Ovary (tissue), 7 donors: ENCODE measurements at regions not wholly inside any gene's neighbourhood (a gene's known extent, or its start where the extent isn't known, plus 50 kb on each side); places are given as distances from the start of the nearest gene placed in this dataset.

ENCODE experiments used
- DNase-seq, 5 donors: peaks; one replicate each; pipeline ENCODE4 v3.0.0-alpha.2; 2019 to 2020
- H3K27ac ChIP-seq, 2 donors: fragments of 200-600 bp; one replicate each; pipeline versions ENCODE4 v1.5.1 to v1.8.0; 2019 to 2022
- H3K27me3 ChIP-seq: fragments of 200-600 bp; one replicate; pipeline ENCODE4 v1.8.0; 2022
- H3K36me3 ChIP-seq: fragments of 200-600 bp; sonication (generic); one replicate; pipeline ENCODE4 v1.5.1; 2019
- H3K4me1 ChIP-seq: one replicate; pipeline ENCODE4 v1.8.1; 2013; ENCODE audit warnings: mild to moderate bottlenecking, moderate library complexity; ENCODE audit not compliant: insufficient read depth
- H3K4me3 ChIP-seq: fragments of 200-600 bp; sonication (generic); one replicate; pipeline ENCODE4 v1.5.1; 2017
- H3K9me3 ChIP-seq, 2 donors: fragments of 200-600 bp in 1 of 2; sonication (generic) in 1 of 2; one replicate each; pipeline versions ENCODE4 v1.5.1 to v1.8.1; 2013 to 2019; ENCODE audit warnings: mild to moderate bottlenecking in 1 of 2, moderate library complexity in 1 of 2
- CTCF ChIP-seq, 3 donors: fragments of 450-650 bp in 2 of 3; fragments of 200-600 bp in 1 of 3; IDR thresholded peaks; one replicate each; pipeline versions ENCODE4 v1.5.1 to v1.8.0; 2016 to 2022; ENCODE audit warnings: antibody characterized with exemption in 3 of 3, mild to moderate bottlenecking in 1 of 3
- EP300 ChIP-seq: sonication (generic); formaldehyde crosslinking; IDR thresholded peaks from one replicate; pipeline ENCODE4 v1.6.1; 2017; ENCODE audit warnings: antibody characterized with exemption
- POLR2A ChIP-seq: fragments of 450-650 bp; IDR thresholded peaks from one replicate; pipeline ENCODE4 v1.6.1; 2017; ENCODE audit warnings: antibody characterized with exemption, mild to moderate bottlenecking, moderate library complexity
- WGBS, 3 donors: extraction: QIAGEN DNeasy Blood & Tissue Kit in 1 of 3; methylation state at CpG; one replicate each; pipeline versions ENCODE4 v1.1.5 to v1.1.7; 2013 to 2017; 5-methylcytosine and 5-hydroxymethylcytosine counted together
- intact Hi-C, 4 donors: fragments of 100-400 bp; cut with DNase I; formaldehyde crosslinking; loops; one replicate each; pipeline versions ENCODE4 v1.11.0 to v1.15.1; 2022 to 2023
- donor health status: DM: no; HTN: no; CAD: no; lungs with moderate emphysema.
- donor health status: DM: no; HTN: no; CAD: no.
- donor health status: Bipolar disorder and iron deficiency.
- donor health status: DM: no; HTN: no; CAD: no.
- donor health status: DM: yes; HTN: yes; CAD: no.

- Histone ChIP-seq H3K4me1 (no peaks in the 10 kb centered on the region), H3K4me3 (no peak overlapping the region), H3K9me3 (no peaks in the 10 kb centered on the region), H3K27me3 (no peaks in the 10 kb centered on the region), H3K36me3 (no peaks in the 10 kb centered on the region), H3K27ac (no peak overlapping the region)
- no peak for TF ChIP-seq POLR2A
- no peak for TF ChIP-seq EP300
- TF ChIP-seq CTCF (IDR thresholded peaks at IDR 0.05), result no peak
- WGBS, 3 donors, result 38 to 58% (median 45%) methylated on average over 14 to 15 of the region's 15 CpGs
- intact Hi-C loops, result no loop called here
- DNase-seq, result no peak
These were observed 55.5 kb downstream of the ADRA2C start for GRCh38 chr4:3821580-3822229.

- TF ChIP-seq EP300 (no peak), POLR2A (no peak)
- intact Hi-C loops, result no loop called here
- 19 to 30% (median 19%) methylated on average over 22 of the region's 22 CpGs for WGBS, 3 donors
- Histone ChIP-seq H3K4me1 (peaks cover under 1% of the 10 kb centered on the region), H3K27ac (no peak overlapping the region), H3K4me3 (no peak overlapping the region), H3K27me3 (no peaks in the 10 kb centered on the region), H3K9me3 (no peaks in the 10 kb centered on the region), H3K36me3 (no peaks in the 10 kb centered on the region)
- DNase-seq, result no peak
These were observed 56.2 kb downstream of the ADRA2C start for GRCh38 chr4:3822230-3822947.

- TF ChIP-seq EP300 (no peak), POLR2A (no peak), CTCF (IDR thresholded peaks at IDR 0.05) (no peak)
- Histone ChIP-seq H3K36me3 (no peaks in the 10 kb centered on the region), H3K27me3 (no peaks in the 10 kb centered on the region), H3K4me3 (no peak overlapping the region), H3K4me1 (peaks cover 2% of the 10 kb centered on the region), H3K27ac (no peak overlapping the region), H3K9me3 (no peaks in the 10 kb centered on the region)
- DNase-seq, result no peak
- 83 to 87% (median 84%) methylated on average over 33 to 34 of the region's 34 CpGs for WGBS, 3 donors
- intact Hi-C loops, result no loop called here
These were observed 57.5 kb downstream of the ADRA2C start for GRCh38 chr4:3823496-3824341.

DNA sequence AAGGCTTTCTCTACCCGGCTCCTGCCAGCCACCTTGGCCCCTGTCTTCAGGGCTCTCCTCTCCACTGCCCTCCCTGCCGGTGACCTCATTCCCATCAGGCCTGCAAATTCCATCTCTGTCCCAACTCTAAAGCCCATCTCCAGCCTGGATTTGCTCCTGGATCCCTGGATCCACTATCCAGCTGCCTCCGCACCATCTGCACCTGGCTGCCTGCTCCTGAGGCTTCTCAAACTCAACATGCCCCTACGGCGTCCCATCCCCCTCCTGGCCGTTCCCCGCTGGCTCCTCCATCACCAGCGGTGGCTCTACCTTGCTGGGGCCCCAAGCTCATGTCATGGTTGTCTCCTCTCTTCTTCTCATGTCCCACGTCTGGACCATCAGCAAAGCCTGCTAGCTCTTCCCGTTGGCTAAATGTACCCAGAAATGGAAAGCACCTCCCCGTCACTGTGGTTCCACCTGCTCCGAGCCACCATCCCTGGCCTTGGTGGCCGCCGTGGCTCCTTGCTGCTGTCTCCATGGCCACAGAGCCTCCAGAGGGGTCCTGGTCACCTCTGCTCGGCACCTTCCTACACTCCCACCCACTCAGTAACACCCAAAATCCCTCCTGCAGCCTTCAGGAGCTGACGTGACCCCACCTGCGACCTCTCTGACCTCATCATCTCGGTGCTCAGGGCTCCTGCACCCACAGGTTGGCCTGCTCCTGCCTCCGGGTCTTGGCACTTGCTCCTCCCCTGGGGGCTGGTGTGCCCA, 58.5 kb downstream of the ADRA2C start:
- 89% methylated on average over 19 of the region's 19 CpGs for WGBS, 3 donors
- no peaks in the 10 kb centered on the region for H3K36me3 ChIP-seq
- no peak for TF ChIP-seq CTCF (IDR thresholded peaks at IDR 0.05)
- TF ChIP-seq EP300, result no peak
- no peak for TF ChIP-seq POLR2A
- no peak for DNase-seq
- H3K27ac ChIP-seq, result no peak overlapping the region
- no peaks in the 10 kb centered on the region for H3K9me3 ChIP-seq
- H3K4me1 ChIP-seq, result peaks cover 2% of the 10 kb centered on the region
- intact Hi-C loops, result no loop called here
- H3K27me3 ChIP-seq, result no peaks in the 10 kb centered on the region
- H3K4me3 ChIP-seq, result no peak overlapping the region
